ENCODE measurements at regions not wholly inside any gene's neighbourhood (a gene's known extent, or its start where the extent isn't known, plus 50 kb on each side); places are given as distances from the start of the nearest gene placed in this dataset.

- TF ChIP-seq CTCF (conservative IDR thresholded peaks at IDR 0.05; ENCODE audit: low read length) = no peak
- H3K4me3 ChIP-seq (ENCODE audit: low read length) = no peak overlapping the region
- DNase-seq (ENCODE audit: low read depth) = no peak
Observed at GRCh38 chr12:82028772-82029171, 269.6 kb upstream of the PPFIA2 start.

GRCh38 chr12:82027612-82028011 is 268.5 kb upstream of the PPFIA2 start:
- H3K4me3 ChIP-seq (ENCODE audit: low read length) = no peak overlapping the region
- no peak for DNase-seq (ENCODE audit: low read depth)
- TF ChIP-seq CTCF (conservative IDR thresholded peaks at IDR 0.05; ENCODE audit: low read length) = no peak

- TF ChIP-seq CTCF (conservative IDR thresholded peaks at IDR 0.05; ENCODE audit: low read length) = no peak
- DNase-seq (ENCODE audit: low read depth) = no peak
- H3K4me3 ChIP-seq (ENCODE audit: low read length) = no peak overlapping the region
Observed at GRCh38 chr12:82025462-82025861, 266.3 kb upstream of the PPFIA2 start.

GRCh38 chr12:82019533-82019932 is 260.4 kb upstream of the PPFIA2 start:
- TF ChIP-seq CTCF (conservative IDR thresholded peaks at IDR 0.05; ENCODE audit: low read length) = peak; percentile 39; the same call in 1 of the 2 replicates
- no peak overlapping the region for H3K4me3 ChIP-seq (ENCODE audit: low read length)
- no peak for DNase-seq (ENCODE audit: low read depth)

GRCh38 chr12:82015623-82016347 is 256.6 kb upstream of the PPFIA2 start:
- no peak overlapping the region for H3K4me3 ChIP-seq (ENCODE audit: low read length)
- no peak for TF ChIP-seq CTCF (conservative IDR thresholded peaks at IDR 0.05; ENCODE audit: low read length)
- no peak for DNase-seq (ENCODE audit: low read depth)

- no peak overlapping the region for H3K4me3 ChIP-seq (ENCODE audit: low read length)
- no peak for TF ChIP-seq CTCF (conservative IDR thresholded peaks at IDR 0.05; ENCODE audit: low read length)
- DNase-seq (ENCODE audit: low read depth) = no peak
Observed at GRCh38 chr12:82012176-82012575, 253.0 kb upstream of the PPFIA2 start.

GRCh38 chr12:82009524-82009923 is 250.4 kb upstream of the PPFIA2 start:
- no peak for DNase-seq (ENCODE audit: low read depth)
- H3K4me3 ChIP-seq (ENCODE audit: low read length) = no peak overlapping the region
- no peak for TF ChIP-seq CTCF (conservative IDR thresholded peaks at IDR 0.05; ENCODE audit: low read length)

Measured in AG10803 (cell line).